ENCODE measurements at regions not wholly inside any gene's neighbourhood (a gene's known extent, or its start where the extent isn't known, plus 50 kb on each side); places are given as distances from the start of the nearest gene placed in this dataset.

- H3K9me3 ChIP-seq, result no peaks in the 10 kb centered on the region
- H3K4me1 ChIP-seq, result no peaks in the 10 kb centered on the region
- H3K27ac ChIP-seq, result no peak overlapping the region
- DNase-seq (ENCODE audit: low spot score in 2 of 2), result no peak
- H3K4me3 ChIP-seq, result no peak overlapping the region
- H3K36me3 ChIP-seq, result no peaks in the 10 kb centered on the region
- intact Hi-C loops (cut with DNase I), result no loop called here
- no peak for TF ChIP-seq CTCF (IDR thresholded peaks at IDR 0.05)
- H3K27me3 ChIP-seq, result no peaks in the 10 kb centered on the region
Measured at GRCh38 chr1:99361406-99361805, 97.1 kb downstream of the PLPPR4 start.

GRCh38 chr1:99363531-99363930 is 99.2 kb downstream of the PLPPR4 start:
- Histone ChIP-seq H3K4me3 (no peak overlapping the region), H3K36me3 (no peaks in the 10 kb centered on the region), H3K4me1 (no peaks in the 10 kb centered on the region), H3K9me3 (no peaks in the 10 kb centered on the region), H3K27ac (no peak overlapping the region), H3K27me3 (no peaks in the 10 kb centered on the region)
- TF ChIP-seq CTCF (IDR thresholded peaks at IDR 0.05), result no peak
- intact Hi-C loops (cut with DNase I), result no loop called here
- no peak for DNase-seq (ENCODE audit: low spot score in 2 of 2)

- no peak for TF ChIP-seq CTCF (IDR thresholded peaks at IDR 0.05)
- H3K4me1 ChIP-seq, result no peaks in the 10 kb centered on the region
- H3K36me3 ChIP-seq, result no peaks in the 10 kb centered on the region
- no peak for DNase-seq (ENCODE audit: low spot score in 2 of 2)
- intact Hi-C loops (cut with DNase I), result no loop called here
- H3K27ac ChIP-seq, result no peak overlapping the region
- no peak overlapping the region for H3K4me3 ChIP-seq
- no peaks in the 10 kb centered on the region for H3K9me3 ChIP-seq
- H3K27me3 ChIP-seq, result no peaks in the 10 kb centered on the region
Measured at GRCh38 chr1:99365141-99365540, 100.8 kb downstream of the PLPPR4 start.

- H3K4me1 ChIP-seq, result no peaks in the 10 kb centered on the region
- no peaks in the 10 kb centered on the region for H3K27me3 ChIP-seq
- H3K9me3 ChIP-seq, result no peaks in the 10 kb centered on the region
Measured at GRCh38 chr1:99365545-99365944, 101.3 kb downstream of the PLPPR4 start.

GRCh38 chr1:99369154-99369553 is 104.9 kb downstream of the PLPPR4 start:
- intact Hi-C loops (cut with DNase I), result no loop called here
- no peak overlapping the region for H3K4me3 ChIP-seq
- no peaks in the 10 kb centered on the region for H3K36me3 ChIP-seq
- H3K9me3 ChIP-seq, result no peaks in the 10 kb centered on the region
- no peaks in the 10 kb centered on the region for H3K27me3 ChIP-seq
- no peaks in the 10 kb centered on the region for H3K4me1 ChIP-seq
- no peak for DNase-seq (ENCODE audit: low spot score in 2 of 2)
- no peak overlapping the region for H3K27ac ChIP-seq
- TF ChIP-seq CTCF (IDR thresholded peaks at IDR 0.05), result no peak

More at GRCh38 chr1:99365545-99365944, 101.3 kb downstream of the PLPPR4 start:
- H3K4me3 ChIP-seq, result no peak overlapping the region
- intact Hi-C loops (cut with DNase I), result no loop called here
- TF ChIP-seq CTCF (IDR thresholded peaks at IDR 0.05), result no peak
- no peaks in the 10 kb centered on the region for H3K36me3 ChIP-seq
- no peak for DNase-seq (ENCODE audit: low spot score in 2 of 2)
- H3K27ac ChIP-seq, result no peak overlapping the region

GRCh38 chr1:99370476-99370875 is 106.2 kb downstream of the PLPPR4 start:
- Histone ChIP-seq H3K9me3 (no peaks in the 10 kb centered on the region), H3K27ac (no peak overlapping the region), H3K4me3 (no peak overlapping the region), H3K36me3 (no peaks in the 10 kb centered on the region), H3K27me3 (no peaks in the 10 kb centered on the region), H3K4me1 (no peaks in the 10 kb centered on the region)
- intact Hi-C loops (cut with DNase I), result no loop called here
- DNase-seq (ENCODE audit: low spot score in 2 of 2), result no peak
- TF ChIP-seq CTCF (IDR thresholded peaks at IDR 0.05), result no peak

Measured in ascending aorta (tissue), 2 donors.